Ovary (tissue), 7 donors: ENCODE measurements at regions not wholly inside any gene's neighbourhood (a gene's known extent, or its start where the extent isn't known, plus 50 kb on each side); places are given as distances from the start of the nearest gene placed in this dataset. TPM values are rescaled to one million over a fixed set of nuclear protein-coding genes. Genes with fewer than 3 reads are reported as not detected.

Source experiments
- DNase-seq, 5 donors: peaks; one replicate each; pipeline ENCODE4 v3.0.0-alpha.2; 2019 to 2020
- H3K27ac ChIP-seq, 2 donors: fragments of 200-600 bp; one replicate each; pipeline versions ENCODE4 v1.5.1 to v1.8.0; 2019 to 2022
- H3K27me3 ChIP-seq: fragments of 200-600 bp; one replicate; pipeline ENCODE4 v1.8.0; 2022
- H3K36me3 ChIP-seq: fragments of 200-600 bp; sonication (generic); one replicate; pipeline ENCODE4 v1.5.1; 2019
- H3K4me1 ChIP-seq: one replicate; pipeline ENCODE4 v1.8.1; 2013; ENCODE audit warnings: mild to moderate bottlenecking, moderate library complexity; ENCODE audit not compliant: insufficient read depth
- H3K4me3 ChIP-seq: fragments of 200-600 bp; sonication (generic); one replicate; pipeline ENCODE4 v1.5.1; 2017
- H3K9me3 ChIP-seq, 2 donors: fragments of 200-600 bp in 1 of 2; sonication (generic) in 1 of 2; one replicate each; pipeline versions ENCODE4 v1.5.1 to v1.8.1; 2013 to 2019; ENCODE audit warnings: mild to moderate bottlenecking in 1 of 2, moderate library complexity in 1 of 2
- CTCF ChIP-seq, 3 donors: fragments of 450-650 bp in 2 of 3; fragments of 200-600 bp in 1 of 3; IDR thresholded peaks; one replicate each; pipeline versions ENCODE4 v1.5.1 to v1.8.0; 2016 to 2022; ENCODE audit warnings: antibody characterized with exemption in 3 of 3, mild to moderate bottlenecking in 1 of 3
- EP300 ChIP-seq: sonication (generic); formaldehyde crosslinking; IDR thresholded peaks from one replicate; pipeline ENCODE4 v1.6.1; 2017; ENCODE audit warnings: antibody characterized with exemption
- POLR2A ChIP-seq: fragments of 450-650 bp; IDR thresholded peaks from one replicate; pipeline ENCODE4 v1.6.1; 2017; ENCODE audit warnings: antibody characterized with exemption, mild to moderate bottlenecking, moderate library complexity
- WGBS, 3 donors: extraction: QIAGEN DNeasy Blood & Tissue Kit in 1 of 3; methylation state at CpG; one replicate each; pipeline versions ENCODE4 v1.1.5 to v1.1.7; 2013 to 2017; 5-methylcytosine and 5-hydroxymethylcytosine counted together
- intact Hi-C, 4 donors: fragments of 100-400 bp; cut with DNase I; formaldehyde crosslinking; loops; one replicate each; pipeline versions ENCODE4 v1.11.0 to v1.15.1; 2022 to 2023
- small RNA-seq: library from RNA; depleted of rRNA; stranded (forward); fragments of <200 nt; gene quantifications from one replicate; pipeline ENCODE3, GENCODE V24; 2016
- donor health status: DM: no; HTN: no; CAD: no; lungs with moderate emphysema.
- donor health status: DM: no; HTN: no; CAD: no.
- donor health status: Bipolar disorder and iron deficiency.
- donor health status: DM: no; HTN: no; CAD: no.
- donor health status: DM: yes; HTN: yes; CAD: no.

GRCh38 chrX:36957425-36958328 lies 50.5 kb upstream of the FAM47C start:
- intact Hi-C loops: no loop called here
- no peaks in the 10 kb centered on the region for H3K9me3 ChIP-seq
- WGBS, 3 donors: 24 to 39% (median 24%) methylated on average over 61 to 91 of the region's 91 CpGs
- H3K4me1 ChIP-seq: no peaks in the 10 kb centered on the region
- H3K27me3 ChIP-seq: no peaks in the 10 kb centered on the region
- TF ChIP-seq POLR2A: no peak
- no peak for TF ChIP-seq CTCF (IDR thresholded peaks at IDR 0.05)
- no peak for TF ChIP-seq EP300
- H3K27ac ChIP-seq: no peak overlapping the region
- H3K4me3 ChIP-seq: no peak overlapping the region
- no peak for DNase-seq
- H3K36me3 ChIP-seq: no peaks in the 10 kb centered on the region

Small RNA genes lying in the stretch of these regions (small RNA-seq; reads per million reads assigned to genes)
- not detected for gene BX842568.4
